K562 (cell line): ENCODE measurements at regions not wholly inside any gene's neighbourhood (a gene's known extent, or its start where the extent isn't known, plus 50 kb on each side); places are given as distances from the start of the nearest gene placed in this dataset.

Experiments
- ATAC-seq: fragments of 200-7000 bp; cut with Tn5 transposase; 3 replicates; pipeline ENCODE4 v1.9.1; 2020; ENCODE audit warnings: moderate library complexity
- BruUV-seq: library from RNA; stranded (reverse); fragments of 400-500 nt; replicated peaks from 2 replicates; lab custom pipeline; 2021; lab: Mats Ljungman, UMichigan
- CTCF ChIA-PET: fragments of 300-600 bp; formaldehyde crosslinking; extraction: SDS; loops from one replicate; lab custom pipeline; 2021; ENCODE audit warnings: low intra/inter-chr PET ratio; lab: Yijun Ruan, JAX
- POLR2A ChIA-PET: fragments of 300-600, 350-650 bp; sonication (Branson Sonifier 250); formaldehyde crosslinking; extraction: SDS; loops from one replicate; lab custom pipeline; 2021; ENCODE audit warnings: antibody characterized with exemption, inconsistent platforms; lab: Yijun Ruan, JAX
- DNase-seq, 4 experiments: peaks; one replicate each; pipeline versions ENCODE4 v3.0.0 to v3.0.0-alpha.2; 2011 to 2018; ENCODE audit warnings: low spot score in 3 of 4, mixed read lengths in 3 of 4; ENCODE audit errors: extremely low read depth in 1 of 4
- FAIRE-seq: peaks from 2 replicates; lab custom pipeline; 2011; peaks lifted over from hg19 to GRCh38; lab: Jason Lieb, UNC
- H2AFZ ChIP-seq: 2 replicates; pipeline ENCODE4 v1.6.0; 2011; ENCODE audit warnings: low read depth, low read length, control low read depth, inconsistent platforms
- H3K27ac ChIP-seq: fragments of 200-600 bp; 3 replicates; pipeline ENCODE4 v1.8.0; 2011; ENCODE audit warnings: low read depth, mild to moderate bottlenecking, control low read depth, inconsistent platforms, low read length, moderate library complexity, mixed read lengths; ENCODE audit errors: extremely low read depth
- H3K27me3 ChIP-seq, 2 experiments: fragments of 300-600 bp in 1 of 2; 2 replicates in 1 of 2; 3 replicates in 1 of 2; pipeline versions ENCODE4 v1.6.0 to v1.8.0; 2011; ENCODE audit warnings: inconsistent platforms in 2 of 2, low read length in 2 of 2, mild to moderate bottlenecking in 1 of 2, mixed read lengths in 1 of 2, moderate library complexity in 1 of 2; ENCODE audit not compliant: control insufficient read depth in 2 of 2, insufficient read depth in 2 of 2
- H3K36me3 ChIP-seq: fragments of 300-600 bp; 3 replicates; pipeline ENCODE4 v1.8.0; 2011; ENCODE audit warnings: mild to moderate bottlenecking, low read length, inconsistent platforms; ENCODE audit not compliant: control insufficient read depth, insufficient read depth
- H3K4me1 ChIP-seq, 2 experiments: fragments of 200-600 bp in 1 of 2; replicated peaks in 1 of 2; 2 replicates in 1 of 2; 3 replicates in 1 of 2; pipeline versions ENCODE4 v1.5.1 to v1.8.0; 2011; ENCODE audit warnings: inconsistent platforms in 2 of 2, low read length in 2 of 2, mild to moderate bottlenecking in 1 of 2, mixed read lengths in 1 of 2, moderate library complexity in 1 of 2; ENCODE audit not compliant: control insufficient read depth in 2 of 2, insufficient read depth in 2 of 2
- H3K4me2 ChIP-seq: 2 replicates; pipeline ENCODE4 v1.6.1; 2011; ENCODE audit warnings: low read length, control low read depth, inconsistent platforms, mixed read lengths; ENCODE audit not compliant: insufficient read depth
- H3K4me3 ChIP-seq: fragments of 200-600 bp; sonication (generic), shearing (Covaris generic); 2 replicates; pipeline ENCODE4 v1.5.1; 2016; ENCODE audit warnings: control low read depth, inconsistent platforms
- H3K79me2 ChIP-seq: fragments of 200-600 bp; 3 replicates; pipeline ENCODE4 v1.8.0; 2011; ENCODE audit warnings: low read length, inconsistent platforms; ENCODE audit not compliant: control insufficient read depth, insufficient read depth
- H3K9ac ChIP-seq, 2 experiments: 2 replicates each; pipeline versions ENCODE4 v1.6.0 to v1.6.1; 2011; ENCODE audit warnings: low read depth in 2 of 2, low read length in 2 of 2, control low read depth in 1 of 2, inconsistent platforms in 1 of 2, mild to moderate bottlenecking in 1 of 2, mixed read lengths in 1 of 2; ENCODE audit not compliant: insufficient read depth in 1 of 2
- H3K9me1 ChIP-seq: one replicate; pipeline ENCODE4 v1.6.0; 2011; ENCODE audit warnings: inconsistent platforms, mild to moderate bottlenecking, low read length, moderate library complexity; ENCODE audit not compliant: control insufficient read depth, insufficient read depth
- H3K9me3 ChIP-seq: replicated peaks from 2 replicates; pipeline ENCODE4 v1.5.1; 2011; ENCODE audit warnings: low read depth, low read length, inconsistent platforms; ENCODE audit not compliant: control insufficient read depth, insufficient read depth
- H4K20me1 ChIP-seq: replicated peaks from 2 replicates; pipeline ENCODE4 v1.6.1; 2011; ENCODE audit warnings: low read length, inconsistent platforms, mixed read lengths; ENCODE audit not compliant: control insufficient read depth, insufficient read depth
- CBFA2T2 ChIP-seq: fragments of 450-650 bp; conservative IDR thresholded peaks from 2 replicates; pipeline ENCODE4 v1.6.1; 2017; ENCODE audit warnings: mild to moderate bottlenecking
- EP400 ChIP-seq: fragments of 450-650 bp; IDR thresholded peaks from 2 replicates; pipeline ENCODE4 v1.6.1; 2017; ENCODE audit warnings: antibody characterized with exemption, mild to moderate bottlenecking, moderate library complexity
- HNRNPLL ChIP-seq: fragments of 200-400 bp; formaldehyde crosslinking; IDR thresholded peaks from 2 replicates; pipeline ENCODE4 v1.6.1; 2017; ENCODE audit warnings: low read length, low read depth, mild to moderate bottlenecking; ENCODE audit not compliant: poor library complexity, severe bottlenecking
- PCBP1 ChIP-seq: fragments of 200-400 bp; formaldehyde crosslinking; IDR thresholded peaks from 2 replicates; pipeline ENCODE4 v1.6.1; 2018; ENCODE audit warnings: mild to moderate bottlenecking, low read depth, low read length; ENCODE audit not compliant: poor library complexity, severe bottlenecking
- ZBTB12 ChIP-seq: fragments of 250-450 bp; sonication (Bioruptor Pico); IDR thresholded peaks from 2 replicates; pipeline ENCODE4 v1.4.0; 2020
- ZC3H8 ChIP-seq: fragments of 450-650 bp; IDR thresholded peaks from 2 replicates; pipeline ENCODE4 v1.6.1; 2017
- ZNF124 ChIP-seq: sonication (generic); formaldehyde crosslinking; IDR thresholded peaks from 2 replicates; pipeline ENCODE4 v1.8.1; 2022; ENCODE audit warnings: missing genetic modification reagents
- ZNF57 ChIP-seq: fragments of 450-650 bp; formaldehyde crosslinking; IDR thresholded peaks from 2 replicates; pipeline ENCODE4 v1.4.0; 2020; ENCODE audit warnings: mild to moderate bottlenecking, moderate library complexity
- ZNF76 ChIP-seq: fragments of 250-450 bp; sonication (Bioruptor Pico); IDR thresholded peaks from 2 replicates; pipeline ENCODE4 v1.4.0; 2020; ENCODE audit warnings: mild to moderate bottlenecking, moderate library complexity, borderline replicate concordance
- WGBS: fragments of 100-300 bp; shearing (Covaris generic); methylation state at CpG from one replicate; pipeline ENCODE4 v1.1.6; 2016; ENCODE audit warnings: low coverage, mixed read lengths; ENCODE audit not compliant: insufficient coverage; ENCODE audit errors: missing lambda C conversion rate; 5-methylcytosine and 5-hydroxymethylcytosine counted together
- in situ Hi-C: fragments of 300-500 bp; cut with MboI; formaldehyde crosslinking; loops from 4 replicates; pipeline ENCODE4 v1.15.0; 2018; ENCODE audit warnings: inconsistent platforms, mixed read lengths
- intact Hi-C: fragments of 100-400 bp; cut with micrococcal nuclease; formaldehyde crosslinking; loops from 2 replicates; pipeline ENCODE4 v1.14.2; 2022

- no peaks in the 10 kb centered on the region for H4K20me1 ChIP-seq
- H3K9me3 ChIP-seq, result no peaks in the 10 kb centered on the region
- H3K79me2 ChIP-seq, result no peaks in the 10 kb centered on the region
- H3K4me1 ChIP-seq, result no peaks in the 10 kb centered on the region
- POLR2A ChIA-PET, result no interaction called here
- no TSS peak for BruUV-seq
- no peaks in the 10 kb centered on the region for H3K27me3 ChIP-seq
- 0% methylated on average over 2 of the region's 2 CpGs for WGBS
- H2AFZ ChIP-seq, result no peak overlapping the region
- no peak overlapping the region for H3K4me3 ChIP-seq
- intact Hi-C loops, result no loop called here
- in situ Hi-C loops, result no loop called here
- H3K9me1 ChIP-seq, result no peaks in the 10 kb centered on the region
- no peaks in the 10 kb centered on the region for H3K36me3 ChIP-seq
- TF ChIP-seq PCBP1 (no peak), CBFA2T2 (no peak), ZNF76 (CRISPR knock-in tag) (no peak), ZC3H8 (no peak), HNRNPLL (no peak), ZNF57 (CRISPR knock-in tag) (no peak), ZBTB12 (CRISPR knock-in tag) (no peak), EP400 (no peak), ZNF124 (no peak)
- TF ChIP-seq, all 486 proteins: peak for 0
- no peak overlapping the region for H3K4me2 ChIP-seq
- no peak for ATAC-seq
- CTCF ChIA-PET, result no interaction called here
- no peak overlapping the region for H3K27ac ChIP-seq
- FAIRE-seq, result no peak
- no peak overlapping the region for H3K9ac ChIP-seq
- no peak for DNase-seq
Measured at GRCh38 chr13:63297163-63297562, 1881.5 kb upstream of the PCDH20 start.
